ENCODE measurements at regions not wholly inside any gene's neighbourhood (a gene's known extent, or its start where the extent isn't known, plus 50 kb on each side); places are given as distances from the start of the nearest gene placed in this dataset.

DNA sequence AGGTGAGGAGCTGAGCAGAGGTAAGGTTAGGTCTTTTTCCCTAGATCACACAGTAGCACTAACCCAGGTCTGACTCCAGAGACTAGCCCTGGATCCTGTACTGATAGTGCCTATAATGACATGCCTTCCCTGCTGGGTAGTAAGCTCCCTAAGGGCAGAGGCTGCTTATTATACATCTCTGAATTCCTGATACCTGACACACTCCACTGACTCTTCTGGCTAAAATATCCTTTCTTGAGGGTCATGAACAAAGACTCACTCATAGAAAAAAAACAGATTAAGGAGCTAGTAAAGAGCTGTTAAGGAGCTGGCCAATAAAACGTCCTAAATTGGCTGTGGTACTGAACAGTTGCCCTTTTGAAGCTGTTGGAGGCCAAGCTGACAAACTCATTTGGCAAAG is 149.0 kb upstream of the ITGA1 start:
- no peak overlapping the region for H3K4me3 ChIP-seq (ENCODE audit: low read depth, low read length)
- TF ChIP-seq, protein P1, sequence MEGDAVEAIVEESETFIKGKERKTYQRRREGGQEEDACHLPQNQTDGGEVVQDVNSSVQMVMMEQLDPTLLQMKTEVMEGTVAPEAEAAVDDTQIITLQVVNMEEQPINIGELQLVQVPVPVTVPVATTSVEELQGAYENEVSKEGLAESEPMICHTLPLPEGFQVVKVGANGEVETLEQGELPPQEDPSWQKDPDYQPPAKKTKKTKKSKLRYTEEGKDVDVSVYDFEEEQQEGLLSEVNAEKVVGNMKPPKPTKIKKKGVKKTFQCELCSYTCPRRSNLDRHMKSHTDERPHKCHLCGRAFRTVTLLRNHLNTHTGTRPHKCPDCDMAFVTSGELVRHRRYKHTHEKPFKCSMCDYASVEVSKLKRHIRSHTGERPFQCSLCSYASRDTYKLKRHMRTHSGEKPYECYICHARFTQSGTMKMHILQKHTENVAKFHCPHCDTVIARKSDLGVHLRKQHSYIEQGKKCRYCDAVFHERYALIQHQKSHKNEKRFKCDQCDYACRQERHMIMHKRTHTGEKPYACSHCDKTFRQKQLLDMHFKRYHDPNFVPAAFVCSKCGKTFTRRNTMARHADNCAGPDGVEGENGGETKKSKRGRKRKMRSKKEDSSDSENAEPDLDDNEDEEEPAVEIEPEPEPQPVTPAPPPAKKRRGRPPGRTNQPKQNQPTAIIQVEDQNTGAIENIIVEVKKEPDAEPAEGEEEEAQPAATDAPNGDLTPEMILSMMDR (IDR thresholded peaks at IDR 0.05; ENCODE audit: low read depth, low read length), result no peak

DNA sequence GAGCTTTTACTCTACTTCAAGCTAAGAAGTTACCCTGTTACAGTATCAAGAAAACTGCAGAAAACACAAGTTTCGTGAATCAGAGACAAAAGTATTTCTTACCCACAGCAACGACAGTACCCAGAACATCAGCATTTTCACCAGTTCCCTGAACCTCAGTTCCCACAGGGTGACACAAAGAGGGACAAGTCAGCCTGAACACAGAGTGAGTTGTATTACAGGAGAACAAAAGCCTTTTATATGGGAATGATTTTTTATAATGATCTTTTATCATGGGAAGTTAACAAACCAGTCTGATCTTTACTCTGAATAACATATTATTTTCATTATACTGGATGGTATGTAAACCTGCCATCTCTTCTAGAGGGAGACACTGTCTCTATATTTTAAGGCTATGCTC is 139.0 kb upstream of the ITGA1 start:
- H3K4me3 ChIP-seq (ENCODE audit: low read depth, low read length), result no peak overlapping the region
- TF ChIP-seq, protein P1 (IDR thresholded peaks at IDR 0.05; ENCODE audit: low read depth, low read length), result no peak

DNA sequence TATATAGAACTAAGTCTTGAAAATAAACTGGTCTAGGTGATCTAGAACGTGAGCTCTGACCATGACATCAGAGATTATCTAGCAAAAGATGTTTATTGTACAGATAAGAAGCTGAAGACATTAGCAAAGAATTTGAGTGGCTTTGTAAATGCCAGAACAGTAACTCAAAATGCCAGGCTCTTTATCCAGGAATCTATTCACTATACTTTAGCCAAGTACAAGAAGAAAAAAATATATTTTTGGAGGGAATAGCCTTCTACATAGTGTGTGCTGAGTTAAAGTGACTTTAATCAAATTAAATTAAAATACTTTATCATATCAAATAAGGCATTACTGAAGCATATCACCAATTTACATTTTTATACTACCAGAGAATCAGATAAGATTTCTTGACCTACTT is 132.6 kb upstream of the ITGA1 start:
- TF ChIP-seq, protein P1 (IDR thresholded peaks at IDR 0.05; ENCODE audit: low read depth, low read length), result no peak
- H3K4me3 ChIP-seq (ENCODE audit: low read depth, low read length), result no peak overlapping the region

DNA sequence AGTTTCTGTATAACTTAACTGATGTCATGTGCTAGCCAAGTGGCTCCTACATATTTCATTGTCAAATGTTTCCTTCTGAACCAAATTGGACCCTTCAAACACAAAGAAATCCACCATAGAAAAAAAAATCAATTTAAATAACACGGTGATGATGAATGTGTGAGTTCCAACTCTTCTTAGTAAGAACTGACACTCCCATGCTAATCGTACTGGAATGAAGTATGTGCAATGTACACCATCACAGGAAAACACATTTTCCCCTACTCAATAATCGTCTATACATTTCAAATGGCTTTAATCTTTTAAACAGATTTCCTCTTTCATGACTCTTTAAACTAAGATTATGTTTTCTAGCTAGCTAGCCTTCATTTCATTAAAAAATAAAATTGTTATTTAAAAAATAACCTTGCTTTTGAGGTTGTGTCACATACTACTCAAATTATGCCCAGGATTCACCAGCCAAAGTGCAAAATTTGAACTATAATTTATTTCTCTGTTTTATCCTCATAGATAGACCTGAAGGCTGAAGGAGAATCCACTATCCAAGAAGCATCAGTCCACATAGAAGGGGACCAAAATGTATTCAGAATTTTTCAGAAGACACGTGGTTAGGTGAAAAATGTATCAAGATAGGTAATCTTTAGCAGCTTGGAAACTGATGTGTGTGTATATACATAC is 131.0 kb upstream of the ITGA1 start:
- no peak overlapping the region for H3K4me3 ChIP-seq (ENCODE audit: low read depth, low read length)
- TF ChIP-seq, protein P1 (IDR thresholded peaks at IDR 0.05; ENCODE audit: low read depth, low read length), result no peak

DNA sequence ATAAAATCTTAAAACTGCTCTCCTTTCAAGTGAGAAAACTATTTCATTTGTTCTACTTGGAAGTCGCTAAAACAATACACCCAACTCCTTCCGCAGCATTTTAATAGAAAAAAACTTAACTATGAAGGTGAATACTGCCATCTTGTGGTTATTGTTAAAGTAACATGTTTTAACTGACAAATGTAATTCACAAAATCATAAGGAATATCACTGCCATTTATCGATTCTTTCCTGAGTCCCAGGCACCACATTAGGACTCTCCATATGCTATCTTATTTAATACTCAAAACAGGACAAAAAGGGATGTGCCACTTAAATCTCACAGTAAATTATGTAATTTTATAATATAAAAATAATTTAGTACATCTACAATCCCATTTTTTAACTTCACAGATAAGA is 130.5 kb upstream of the ITGA1 start:
- TF ChIP-seq, protein P1 (IDR thresholded peaks at IDR 0.05; ENCODE audit: low read depth, low read length), result no peak

DNA sequence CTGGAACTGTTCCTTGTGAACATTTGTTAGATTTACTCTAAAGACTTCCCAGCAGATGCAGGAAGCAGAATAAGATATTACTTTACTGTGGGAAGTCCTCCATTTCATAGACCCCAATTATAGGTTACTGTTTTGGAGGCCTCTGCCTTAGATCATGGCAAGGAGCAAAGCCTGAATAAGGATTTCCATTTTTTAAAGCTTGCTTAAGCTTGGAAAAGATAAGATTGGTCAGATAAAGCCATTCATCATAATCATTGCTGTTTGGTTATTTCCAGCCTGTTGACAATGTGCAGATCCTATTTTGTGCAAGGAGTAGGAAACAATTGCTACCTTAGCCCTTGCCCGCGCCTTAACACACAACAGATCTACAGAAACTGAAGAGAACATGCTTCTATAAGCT is 129.5 kb upstream of the ITGA1 start:
- TF ChIP-seq, protein P1 (IDR thresholded peaks at IDR 0.05; ENCODE audit: low read depth, low read length), result no peak
- no peak overlapping the region for H3K4me3 ChIP-seq (ENCODE audit: low read depth, low read length)

More for the DNA sequence above, 130.5 kb upstream of the ITGA1 start:
- no peak overlapping the region for H3K4me3 ChIP-seq (ENCODE audit: low read depth, low read length)

DNA sequence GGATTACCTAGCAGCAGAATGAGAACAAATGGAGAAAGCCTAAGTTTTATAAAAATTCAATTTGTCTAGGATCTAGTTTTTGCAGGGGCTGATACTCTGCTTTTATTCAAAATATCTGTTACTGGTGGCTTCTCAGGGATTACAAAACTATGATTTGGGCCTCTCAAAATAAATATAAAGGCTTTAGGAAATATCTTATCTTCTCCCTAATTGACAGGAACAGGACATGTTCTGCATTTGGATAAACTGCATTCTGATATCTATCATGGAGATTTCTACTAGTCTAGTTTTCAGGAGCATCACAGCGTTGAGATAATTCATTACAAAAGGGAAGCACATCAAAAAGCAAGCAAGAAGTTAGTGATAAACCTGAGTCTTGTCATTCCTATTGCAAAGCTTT is 127.1 kb upstream of the ITGA1 start:
- TF ChIP-seq, protein P1 (IDR thresholded peaks at IDR 0.05; ENCODE audit: low read depth, low read length), result no peak
- no peak overlapping the region for H3K4me3 ChIP-seq (ENCODE audit: low read depth, low read length)

All from WI38 (cell line).